ENCODE measurements at regions not wholly inside any gene's neighbourhood (a gene's known extent, or its start where the extent isn't known, plus 50 kb on each side); places are given as distances from the start of the nearest gene placed in this dataset.

DNA sequence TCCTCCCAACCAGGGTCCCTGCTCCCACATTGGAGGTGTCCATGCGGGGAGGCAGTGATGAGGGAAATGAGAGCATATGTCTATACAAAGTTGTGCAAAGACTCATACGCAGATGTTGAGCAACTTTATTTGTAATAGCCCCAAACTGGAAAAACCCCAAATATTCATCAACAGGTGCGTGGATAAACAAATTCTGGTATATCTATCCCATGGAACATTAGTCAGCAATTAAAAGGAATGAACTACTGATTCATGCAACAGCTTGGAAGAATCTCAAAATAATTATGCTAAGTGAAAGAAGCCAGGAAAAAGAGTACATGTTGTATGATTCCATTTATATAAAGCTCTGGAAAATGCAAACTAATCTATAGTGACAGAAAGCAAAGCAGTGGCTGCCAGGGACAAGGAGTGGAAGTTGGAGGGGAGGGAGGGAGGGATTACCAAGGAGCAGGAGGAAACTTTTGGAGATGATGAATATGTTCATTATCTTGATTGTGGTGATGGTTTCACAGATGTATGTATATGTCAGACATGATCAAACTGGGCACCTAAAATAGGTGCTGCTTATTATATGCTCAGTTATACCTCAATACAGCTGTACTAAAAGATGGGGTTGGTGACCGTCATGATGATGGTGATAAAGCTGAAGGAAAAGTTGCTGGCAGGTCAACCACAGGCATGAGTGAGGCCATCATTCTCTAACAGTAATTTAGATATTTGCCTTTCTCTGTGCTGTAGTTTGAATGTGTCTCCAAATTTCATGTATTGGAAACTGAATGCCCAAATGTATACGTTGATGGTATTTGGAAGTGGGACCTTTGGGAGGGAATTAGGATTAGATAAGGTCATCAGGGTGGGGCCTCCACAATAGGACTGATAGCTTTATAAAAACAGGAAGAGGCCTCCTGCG lies 270.9 kb downstream of the CYP26B1 start:
- no peaks in the 10 kb centered on the region for H3K9me3 ChIP-seq
- no peaks in the 10 kb centered on the region for H3K36me3 ChIP-seq
- peaks cover 0 to 14% (median 3%) of the 10 kb centered on the region in 4 donors for H3K4me1 ChIP-seq
- WGBS, 5 donors, result 80 to 89% (median 83%) methylated on average over 6 of the region's 6 CpGs
- intact Hi-C loops (cut with DNase I; ENCODE audit: low total_unique reads), result no loop called here
- H3K27me3 ChIP-seq, result peaks cover 0 to 10% (median 0%) of the 10 kb centered on the region in 3 donors
- DNase-seq, result no peak
- no peak overlapping the region for H3K4me3 ChIP-seq
- TF ChIP-seq, protein P1, sequence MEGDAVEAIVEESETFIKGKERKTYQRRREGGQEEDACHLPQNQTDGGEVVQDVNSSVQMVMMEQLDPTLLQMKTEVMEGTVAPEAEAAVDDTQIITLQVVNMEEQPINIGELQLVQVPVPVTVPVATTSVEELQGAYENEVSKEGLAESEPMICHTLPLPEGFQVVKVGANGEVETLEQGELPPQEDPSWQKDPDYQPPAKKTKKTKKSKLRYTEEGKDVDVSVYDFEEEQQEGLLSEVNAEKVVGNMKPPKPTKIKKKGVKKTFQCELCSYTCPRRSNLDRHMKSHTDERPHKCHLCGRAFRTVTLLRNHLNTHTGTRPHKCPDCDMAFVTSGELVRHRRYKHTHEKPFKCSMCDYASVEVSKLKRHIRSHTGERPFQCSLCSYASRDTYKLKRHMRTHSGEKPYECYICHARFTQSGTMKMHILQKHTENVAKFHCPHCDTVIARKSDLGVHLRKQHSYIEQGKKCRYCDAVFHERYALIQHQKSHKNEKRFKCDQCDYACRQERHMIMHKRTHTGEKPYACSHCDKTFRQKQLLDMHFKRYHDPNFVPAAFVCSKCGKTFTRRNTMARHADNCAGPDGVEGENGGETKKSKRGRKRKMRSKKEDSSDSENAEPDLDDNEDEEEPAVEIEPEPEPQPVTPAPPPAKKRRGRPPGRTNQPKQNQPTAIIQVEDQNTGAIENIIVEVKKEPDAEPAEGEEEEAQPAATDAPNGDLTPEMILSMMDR (IDR thresholded peaks at IDR 0.05), result no peak
- TF ChIP-seq POLR2AphosphoS5 (IDR thresholded peaks at IDR 0.05), result no peak
- no peak for TF ChIP-seq POLR2A (IDR thresholded peaks at IDR 0.05)
- TF ChIP-seq EP300 (IDR thresholded peaks at IDR 0.05), result no peak
- H3K27ac ChIP-seq, result no peak overlapping the region

DNA sequence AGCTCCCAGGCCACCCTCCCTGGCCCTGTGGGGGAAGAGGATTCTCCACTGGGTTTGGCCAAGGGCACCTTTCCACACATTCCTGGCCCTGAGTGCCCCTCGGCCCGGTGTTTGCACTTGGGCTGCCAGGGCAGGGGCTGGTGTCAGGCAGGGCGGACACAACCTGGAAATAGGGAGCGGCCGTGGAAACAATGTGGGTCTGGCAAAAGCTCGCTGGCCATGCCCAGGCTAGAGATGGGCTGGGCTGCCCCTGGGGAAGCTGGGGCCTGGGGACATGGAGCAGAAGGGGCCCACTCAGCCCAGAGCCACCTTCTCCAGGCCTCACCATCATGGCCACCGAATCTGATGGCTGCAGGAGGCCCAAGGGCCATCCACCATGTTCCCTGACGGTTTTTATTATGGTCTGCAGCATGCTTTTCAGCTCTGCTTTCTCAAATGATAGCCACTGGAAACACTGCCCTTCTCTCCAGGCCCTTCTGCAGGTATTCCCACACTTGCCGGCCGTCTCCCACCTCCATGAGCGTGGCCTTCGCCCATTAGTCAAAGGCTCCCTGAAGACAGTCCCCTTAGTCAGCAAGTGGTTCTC lies 275.1 kb downstream of the CYP26B1 start:
- intact Hi-C loops (cut with DNase I; ENCODE audit: low total_unique reads), result no loop called here
- Histone ChIP-seq H3K36me3 (no peaks in the 10 kb centered on the region), H3K9me3 (no peaks in the 10 kb centered on the region), H3K4me3 (no peak overlapping the region), H3K27me3 (peaks cover 0 to 27% (median 0%) of the 10 kb centered on the region in 3 donors), H3K27ac (no peak overlapping the region), H3K4me1 (no peaks in the 10 kb centered on the region)
- TF ChIP-seq EP300 (IDR thresholded peaks at IDR 0.05) (no peak), POLR2AphosphoS5 (IDR thresholded peaks at IDR 0.05) (no peak), POLR2A (IDR thresholded peaks at IDR 0.05) (no peak)
- TF ChIP-seq, protein P1 (IDR thresholded peaks at IDR 0.05), result no peak
- no peak for DNase-seq
- WGBS, 5 donors, result 77 to 88% (median 81%) methylated on average over 12 of the region's 12 CpGs

DNA sequence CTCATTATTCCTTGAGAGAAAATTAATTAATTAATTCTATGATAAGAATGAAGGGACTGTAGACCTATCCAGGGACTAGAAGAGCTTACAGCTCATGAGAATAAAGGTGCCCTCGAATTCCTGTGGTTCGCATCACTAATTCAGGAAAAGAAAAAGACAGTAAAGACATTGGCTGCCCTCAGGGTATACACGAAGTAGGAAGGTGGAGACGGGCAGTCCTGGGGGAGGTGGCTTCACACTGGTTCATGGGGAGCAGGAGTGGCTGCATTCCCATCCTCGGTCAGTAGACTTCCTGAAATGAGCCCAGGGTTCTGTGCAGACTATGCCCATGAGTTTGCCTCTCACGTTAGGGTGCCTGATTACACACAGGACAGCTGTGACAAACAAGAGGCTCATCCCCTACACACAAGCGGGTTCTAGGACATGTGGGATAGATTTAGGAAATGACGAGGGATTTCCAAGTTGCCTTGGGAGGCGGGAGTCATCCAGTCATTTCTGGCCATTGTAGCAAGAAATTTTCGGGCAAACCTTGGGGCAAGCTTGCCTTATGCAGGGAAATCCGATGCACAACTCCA lies 282.2 kb downstream of the CYP26B1 start:
- peaks cover 0 to 11% (median 0%) of the 10 kb centered on the region in 3 donors for H3K27me3 ChIP-seq
- H3K4me1 ChIP-seq, result no peaks in the 10 kb centered on the region
- H3K4me3 ChIP-seq, result no peak overlapping the region
- TF ChIP-seq POLR2AphosphoS5 (IDR thresholded peaks at IDR 0.05), result no peak
- TF ChIP-seq EP300 (IDR thresholded peaks at IDR 0.05), result no peak
- TF ChIP-seq, protein P1 (IDR thresholded peaks at IDR 0.05), result no peak
- TF ChIP-seq POLR2A (IDR thresholded peaks at IDR 0.05), result no peak
- H3K9me3 ChIP-seq, result no peaks in the 10 kb centered on the region
- H3K36me3 ChIP-seq, result no peaks in the 10 kb centered on the region
- WGBS, 5 donors, result 71 to 78% (median 75%) methylated on average over 11 of the region's 11 CpGs
- no peak overlapping the region for H3K27ac ChIP-seq
- intact Hi-C loops (cut with DNase I; ENCODE audit: low total_unique reads), result no loop called here
- DNase-seq, result no peak

DNA sequence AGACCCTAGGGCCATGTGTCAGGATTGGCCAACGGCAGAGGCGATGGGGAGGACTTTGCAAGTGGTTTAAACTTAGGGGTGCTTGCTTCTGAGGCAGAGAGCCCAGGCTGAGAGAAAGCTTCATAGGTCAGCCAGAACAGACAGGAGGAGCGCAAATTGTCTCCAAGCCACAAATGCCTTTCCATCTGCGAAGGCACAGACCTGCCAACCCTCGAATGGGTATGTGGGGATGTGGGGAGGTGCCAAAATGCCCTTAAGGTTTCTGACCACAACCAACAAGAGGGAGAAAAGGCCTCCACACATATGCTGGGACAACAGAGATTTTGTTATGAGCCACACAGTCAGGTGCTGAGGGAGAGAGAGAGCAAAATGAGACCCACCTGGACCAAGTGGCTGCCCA lies 283.6 kb downstream of the CYP26B1 start:
- no peaks in the 10 kb centered on the region for H3K4me1 ChIP-seq
- no peak overlapping the region for H3K4me3 ChIP-seq
- H3K27me3 ChIP-seq, result peaks cover 0 to 3% (median 0%) of the 10 kb centered on the region in 3 donors
- TF ChIP-seq EP300 (IDR thresholded peaks at IDR 0.05), result no peak
- no peak for TF ChIP-seq POLR2A (IDR thresholded peaks at IDR 0.05)
- TF ChIP-seq, protein P1 (IDR thresholded peaks at IDR 0.05), result no peak
- TF ChIP-seq POLR2AphosphoS5 (IDR thresholded peaks at IDR 0.05), result no peak
- intact Hi-C loops (cut with DNase I; ENCODE audit: low total_unique reads), result no loop called here
- no peaks in the 10 kb centered on the region for H3K9me3 ChIP-seq
- DNase-seq, result no peak
- no peak overlapping the region for H3K27ac ChIP-seq
- WGBS, 5 donors, result 85 to 95% (median 89%) methylated on average over 5 of the region's 5 CpGs
- H3K36me3 ChIP-seq, result no peaks in the 10 kb centered on the region

All from stomach (tissue), 8 donors.